Stomach (tissue), 8 donors: ENCODE measurements at regions not wholly inside any gene's neighbourhood (a gene's known extent, or its start where the extent isn't known, plus 50 kb on each side); places are given as distances from the start of the nearest gene placed in this dataset.

Experiments used
- DNase-seq, 2 donors: peaks; one replicate each; pipeline versions ENCODE4 v3.0.0 to v3.0.0-alpha.2; 2013 to 2019
- H3K27ac ChIP-seq, 5 donors: fragments of 200-600 bp in 4 of 5; sonication (generic) in 4 of 5; one replicate each; pipeline ENCODE4 v1.5.1; 2013 to 2019; ENCODE audit warnings: mild to moderate bottlenecking in 1 of 5, moderate library complexity in 1 of 5
- H3K27me3 ChIP-seq, 3 donors: fragments of 200-600 bp; sonication (generic); one replicate each; pipeline ENCODE4 v1.5.1; 2017 to 2019; ENCODE audit warnings: mixed run types in 1 of 3
- H3K36me3 ChIP-seq, 4 donors: fragments of 200-600 bp; sonication (generic); 1 replicate in 3 of 4; 2 replicates in 1 of 4; pipeline ENCODE4 v1.5.1; 2016 to 2019
- H3K4me1 ChIP-seq, 4 donors: fragments of 200-600 bp; sonication (generic); one replicate each; pipeline ENCODE4 v1.5.1; 2016 to 2019
- H3K4me3 ChIP-seq, 4 donors: fragments of 200-600 bp; sonication (generic) in 3 of 4; one replicate each; pipeline ENCODE4 v1.5.1; 2016 to 2019; ENCODE audit warnings: mild to moderate bottlenecking in 1 of 4
- H3K9me3 ChIP-seq, 4 donors: fragments of 200-600 bp; sonication (generic); one replicate each; pipeline ENCODE4 v1.5.1; 2016 to 2019
- CTCF ChIP-seq, 7 experiments: fragments of 450-650 bp in 4 of 7; fragments of 200-600 bp in 3 of 7; sonication (generic) in 3 of 7; IDR thresholded peaks; one replicate each; pipeline ENCODE4 v1.5.1; 2016 to 2019; ENCODE audit warnings: antibody characterized with exemption in 7 of 7, control low read depth in 2 of 7, mild to moderate bottlenecking in 1 of 7
- EP300 ChIP-seq: sonication (generic); formaldehyde crosslinking; IDR thresholded peaks from one replicate; pipeline ENCODE4 v1.6.1; 2017; ENCODE audit warnings: antibody characterized with exemption
- POLR2A ChIP-seq, 4 donors: fragments of 450-650 bp; IDR thresholded peaks; one replicate each; pipeline ENCODE4 v1.6.1; 2016; ENCODE audit warnings: antibody characterized with exemption in 4 of 4, control low read depth in 2 of 4, mild to moderate bottlenecking in 1 of 4, moderate library complexity in 1 of 4
- POLR2AphosphoS5 ChIP-seq, 3 donors: sonication (generic); formaldehyde crosslinking; IDR thresholded peaks; one replicate each; pipeline ENCODE4 v1.6.1; 2016; ENCODE audit warnings: antibody characterized with exemption in 3 of 3
- WGBS, 5 donors: extraction: QIAGEN DNeasy Blood & Tissue Kit in 3 of 5; methylation state at CpG; one replicate each; pipeline versions ENCODE4 v1.1.5 to v1.1.7; 2013 to 2018; 5-methylcytosine and 5-hydroxymethylcytosine counted together
- intact Hi-C: fragments of 100-400 bp; cut with DNase I; formaldehyde crosslinking; loops from one replicate; pipeline ENCODE4 v1.15.1; 2023; ENCODE audit warnings: low total_unique reads
- donor health status: healthy with polysubstance abuse.
- donor health status: Bipolar disorder and iron deficiency.
- donor health status: healthy.

- Histone ChIP-seq H3K9me3 (no peaks in the 10 kb centered on the region), H3K4me1 (no peaks in the 10 kb centered on the region), H3K36me3 (no peaks in the 10 kb centered on the region), H3K27me3 (no peaks in the 10 kb centered on the region), H3K27ac (no peak overlapping the region), H3K4me3 (no peak overlapping the region)
- intact Hi-C loops, result no loop called here
- 68 to 85% (median 84%) methylated on average over 4 of the region's 4 CpGs for WGBS, 5 donors
- DNase-seq, result no peak
- TF ChIP-seq POLR2AphosphoS5 (IDR thresholded peaks at IDR 0.05) (no peak), CTCF (IDR thresholded peaks at IDR 0.05) (no peak), POLR2A (IDR thresholded peaks at IDR 0.05) (no peak), EP300 (no peak)
Observed at GRCh38 chr6:147627411-147627810, 118.9 kb downstream of the SAMD5 start.

- intact Hi-C loops, result no loop called here
Observed at GRCh38 chr6:147633191-147633590, 124.7 kb downstream of the SAMD5 start.

GRCh38 chr6:147637620-147638195 lies 129.2 kb downstream of the SAMD5 start:
- Histone ChIP-seq H3K4me1 (no peaks in the 10 kb centered on the region), H3K27ac (no peak overlapping the region), H3K36me3 (no peaks in the 10 kb centered on the region), H3K27me3 (no peaks in the 10 kb centered on the region), H3K4me3 (no peak overlapping the region), H3K9me3 (peaks cover 0 to 9% (median 4%) of the 10 kb centered on the region in 4 donors)
- 83 to 92% (median 90%) methylated on average over 6 of the region's 6 CpGs for WGBS, 5 donors
- no peak for TF ChIP-seq POLR2AphosphoS5 (IDR thresholded peaks at IDR 0.05)
- TF ChIP-seq CTCF (IDR thresholded peaks at IDR 0.05), result no peak
- no peak for TF ChIP-seq POLR2A (IDR thresholded peaks at IDR 0.05)
- no peak for TF ChIP-seq EP300
- intact Hi-C loops, result no loop called here
- DNase-seq, result no peak

More at GRCh38 chr6:147633191-147633590, 124.7 kb downstream of the SAMD5 start:
- DNase-seq, result no peak
- TF ChIP-seq EP300 (no peak), POLR2AphosphoS5 (IDR thresholded peaks at IDR 0.05) (no peak), POLR2A (IDR thresholded peaks at IDR 0.05) (no peak), CTCF (IDR thresholded peaks at IDR 0.05) (no peak)
- H3K4me1 ChIP-seq, result no peaks in the 10 kb centered on the region
- H3K27me3 ChIP-seq, result no peaks in the 10 kb centered on the region
- H3K4me3 ChIP-seq, result no peak overlapping the region
- peaks cover 0 to 9% (median 4%) of the 10 kb centered on the region in 4 donors for H3K9me3 ChIP-seq
- no peak overlapping the region for H3K27ac ChIP-seq
- 85 to 98% (median 92%) methylated on average over 9 of the region's 9 CpGs for whole genome bisulfite sequencing, 5 donors
- H3K36me3 ChIP-seq, result no peaks in the 10 kb centered on the region

GRCh38 chr6:147639279-147639678 lies 130.8 kb downstream of the SAMD5 start:
- 82 to 95% (median 87%) methylated on average over 3 of the region's 3 CpGs for WGBS, 5 donors
- Histone ChIP-seq H3K4me3 (no peak overlapping the region), H3K36me3 (no peaks in the 10 kb centered on the region), H3K9me3 (peaks cover 0 to 5% (median 2%) of the 10 kb centered on the region in 4 donors), H3K27ac (no peak overlapping the region), H3K4me1 (no peaks in the 10 kb centered on the region), H3K27me3 (no peaks in the 10 kb centered on the region)
- no peak for TF ChIP-seq EP300
- TF ChIP-seq POLR2A (IDR thresholded peaks at IDR 0.05), result no peak
- no peak for TF ChIP-seq POLR2AphosphoS5 (IDR thresholded peaks at IDR 0.05)
- TF ChIP-seq CTCF (IDR thresholded peaks at IDR 0.05), result no peak
- DNase-seq, result no peak
- intact Hi-C loops, result no loop called here
